AG10803 (cell line): ENCODE measurements at regions not wholly inside any gene's neighbourhood (a gene's known extent, or its start where the extent isn't known, plus 50 kb on each side); places are given as distances from the start of the nearest gene placed in this dataset.

ENCODE experiments used
- DNase-seq: peaks from one replicate; pipeline ENCODE4 v3.0.0; 2010; ENCODE audit warnings: low read depth
- H3K4me3 ChIP-seq: 2 replicates; pipeline ENCODE4 v1.5.1; 2011; ENCODE audit warnings: mild to moderate bottlenecking, low read length, control low read depth
- CTCF ChIP-seq: conservative IDR thresholded peaks from 2 replicates; pipeline ENCODE4 v1.5.1; 2011; ENCODE audit warnings: mild to moderate bottlenecking, low read length, control low read depth, inconsistent platforms

DNA sequence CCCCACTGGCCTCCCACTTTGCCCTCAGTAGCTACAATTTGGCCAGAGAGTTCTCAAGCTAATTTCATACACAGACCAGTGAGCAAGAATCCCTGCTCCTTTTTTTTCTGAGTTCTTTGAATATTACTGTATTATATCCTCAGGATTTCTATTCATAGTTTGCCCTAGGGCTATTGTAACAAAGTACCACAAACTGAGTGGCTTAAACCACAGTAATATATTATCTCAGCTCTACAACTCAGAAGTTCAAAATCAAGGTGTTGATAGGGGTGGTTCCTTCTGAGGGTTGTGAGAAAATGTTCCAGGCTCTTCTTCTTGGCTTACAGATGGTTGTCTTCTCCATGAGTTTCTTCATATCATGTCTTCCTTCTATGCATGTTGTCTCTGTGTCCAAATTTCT lies 289.4 kb upstream of the ESRRG start:
- no peak overlapping the region for H3K4me3 ChIP-seq
- no peak for TF ChIP-seq CTCF
- no peak for DNase-seq

- H3K4me3 ChIP-seq = no peak overlapping the region
- DNase-seq = no peak
- TF ChIP-seq CTCF = no peak
Measured at GRCh38 chr1:217011097-217011496, 287.9 kb upstream of the ESRRG start.

GRCh38 chr1:217010253-217010652 lies 287.0 kb upstream of the ESRRG start:
- DNase-seq = no peak
- no peak overlapping the region for H3K4me3 ChIP-seq
- no peak for TF ChIP-seq CTCF

DNA sequence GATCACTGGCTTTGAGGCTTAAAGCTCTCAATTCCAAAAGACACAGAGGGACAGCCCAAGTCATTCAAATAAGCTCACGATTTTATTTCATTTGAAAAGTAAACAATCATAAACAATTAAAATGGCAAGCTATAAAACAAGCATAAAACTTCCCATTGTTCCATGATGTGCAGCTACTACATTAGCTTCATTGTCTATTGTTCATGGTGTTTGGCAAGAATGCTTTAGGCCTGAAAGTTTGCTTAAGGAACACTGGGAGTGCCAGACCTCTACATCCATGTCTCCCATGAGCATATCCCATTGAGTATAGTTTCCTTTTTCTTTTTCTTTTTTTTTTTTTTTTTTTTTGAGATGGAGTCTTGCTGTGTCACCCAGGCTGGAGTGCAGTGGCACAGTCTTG lies 286.1 kb upstream of the ESRRG start:
- no peak for DNase-seq
- H3K4me3 ChIP-seq = no peak overlapping the region
- TF ChIP-seq CTCF = no peak

- DNase-seq = no peak
- no peak overlapping the region for H3K4me3 ChIP-seq
- no peak for TF ChIP-seq CTCF
Measured at GRCh38 chr1:217004776-217005436, 281.7 kb upstream of the ESRRG start.

DNA sequence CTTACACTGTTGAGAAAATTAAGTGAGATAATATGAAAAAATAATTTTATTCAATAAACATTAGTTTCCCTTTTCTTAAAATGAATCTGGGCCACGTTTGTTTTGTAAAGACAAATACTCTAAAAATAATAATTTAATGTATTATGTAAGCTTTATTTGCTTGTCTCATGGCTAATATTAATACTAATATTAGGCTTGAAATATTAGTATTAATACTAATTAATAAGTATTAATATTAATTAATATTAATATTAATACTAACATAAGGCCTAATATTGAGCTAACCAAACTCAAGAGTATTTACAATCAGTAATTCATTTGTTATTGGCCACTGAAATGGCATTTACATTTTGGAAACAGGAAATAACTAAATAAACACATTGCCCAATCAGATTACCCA lies 280.1 kb upstream of the ESRRG start:
- H3K4me3 ChIP-seq = no peak overlapping the region
- TF ChIP-seq CTCF = no peak
- no peak for DNase-seq

DNA sequence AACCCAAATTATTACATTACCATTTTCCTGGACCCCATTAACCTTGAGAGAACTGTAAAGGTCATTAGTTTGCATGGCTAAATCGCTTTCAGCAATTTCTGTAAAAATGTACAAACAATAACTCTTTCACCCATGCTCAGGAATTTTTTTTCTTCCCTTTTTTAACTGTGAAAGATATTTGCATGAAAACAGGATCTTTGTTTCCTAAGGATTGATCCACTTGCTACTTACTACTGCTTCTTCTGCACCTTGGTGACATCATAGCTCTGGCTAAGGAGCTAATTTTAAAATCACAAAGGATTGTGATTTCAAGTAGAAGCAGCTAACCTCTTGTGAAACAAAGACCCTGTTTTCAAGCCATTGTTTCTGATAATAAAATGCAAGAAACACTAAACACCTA lies 274.6 kb upstream of the ESRRG start:
- H3K4me3 ChIP-seq = no peak overlapping the region
- DNase-seq = no peak
- no peak for TF ChIP-seq CTCF
